SJSA1 (cell line): ENCODE measurements at regions not wholly inside any gene's neighbourhood (a gene's known extent, or its start where the extent isn't known, plus 50 kb on each side); places are given as distances from the start of the nearest gene placed in this dataset.

Experiments
- DNase-seq, 2 experiments: peaks; one replicate each; pipeline ENCODE4 v3.0.0-alpha.2; 2015 to 2020; ENCODE audit warnings: low spot score in 2 of 2, low read depth in 1 of 2
- H3K27ac ChIP-seq: fragments of 250-450 bp; sonication (Bioruptor Pico); 2 replicates; pipeline ENCODE4 v1.5.1; 2020; ENCODE audit warnings: mild to moderate bottlenecking, moderate library complexity
- H3K27me3 ChIP-seq: fragments of 250-450 bp; sonication (Bioruptor Pico); replicated peaks from 2 replicates; pipeline ENCODE4 v1.5.1; 2020; ENCODE audit warnings: mild to moderate bottlenecking, moderate library complexity
- H3K36me3 ChIP-seq: fragments of 250-450 bp; sonication (Bioruptor Pico); 2 replicates; pipeline ENCODE4 v1.5.1; 2020; ENCODE audit warnings: mild to moderate bottlenecking
- H3K4me1 ChIP-seq: fragments of 250-450 bp; sonication (Bioruptor Pico); replicated peaks from 2 replicates; pipeline ENCODE4 v1.6.1; 2021; ENCODE audit warnings: mild to moderate bottlenecking
- H3K4me3 ChIP-seq: fragments of 250-450 bp; sonication (Bioruptor Pico); 2 replicates; pipeline ENCODE4 v1.5.1; 2020; ENCODE audit warnings: mild to moderate bottlenecking
- H3K9me3 ChIP-seq: fragments of 250-450 bp; sonication (Bioruptor Pico); replicated peaks from 2 replicates; pipeline ENCODE4 v1.5.1; 2020; ENCODE audit warnings: mild to moderate bottlenecking

GRCh38 chr2:136209561-136210454 is 91.9 kb upstream of the CXCR4 start:
- Histone ChIP-seq H3K36me3 (no peaks in the 10 kb centered on the region), H3K4me3 (no peak overlapping the region), H3K27me3 (no peaks in the 10 kb centered on the region), H3K9me3 (no peaks in the 10 kb centered on the region), H3K27ac (no peak overlapping the region), H3K4me1 (no peaks in the 10 kb centered on the region)
- no peak for DNase-seq

DNA sequence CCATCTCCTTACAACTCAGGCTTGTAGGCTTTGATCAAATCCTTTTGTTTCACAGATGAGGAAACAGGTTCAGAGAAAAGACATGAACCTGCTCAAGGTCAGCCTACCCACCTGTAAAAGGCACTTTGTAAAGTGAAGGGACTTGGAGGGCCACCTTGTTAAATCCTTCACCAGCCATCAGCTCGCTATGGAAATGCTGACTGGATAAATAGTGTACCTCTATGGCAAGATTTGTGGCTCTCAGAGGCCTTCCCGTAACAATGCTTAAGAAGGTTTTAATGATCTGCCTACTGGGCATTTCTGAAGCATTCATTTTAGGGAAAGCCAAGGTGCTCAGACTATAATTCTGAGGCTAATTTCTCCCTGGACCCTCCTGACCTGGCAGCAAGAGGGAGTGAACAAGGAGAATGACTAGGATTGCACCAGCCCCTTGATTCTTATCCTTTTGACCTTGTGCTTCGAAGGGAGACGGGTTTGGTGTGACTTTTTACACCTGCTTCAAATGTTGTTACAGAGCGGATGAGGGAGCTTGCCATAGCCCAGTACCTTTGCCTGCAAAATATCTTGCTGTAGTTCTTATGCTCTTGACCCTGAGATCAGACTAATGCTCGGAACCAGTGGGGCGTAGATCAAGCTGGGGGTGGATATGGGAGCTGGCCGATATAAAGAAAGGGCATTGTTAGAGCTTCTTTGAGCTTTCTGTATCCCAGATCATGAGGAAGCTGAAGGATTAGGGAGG is 90.9 kb upstream of the CXCR4 start:
- no peak overlapping the region for H3K4me3 ChIP-seq

GRCh38 chr2:136207665-136208064 is 89.7 kb upstream of the CXCR4 start:
- Histone ChIP-seq H3K36me3 (no peaks in the 10 kb centered on the region), H3K9me3 (no peaks in the 10 kb centered on the region), H3K27me3 (no peaks in the 10 kb centered on the region), H3K27ac (no peak overlapping the region), H3K4me3 (no peak overlapping the region), H3K4me1 (no peaks in the 10 kb centered on the region)
- no peak for DNase-seq

More for the DNA sequence above, 90.9 kb upstream of the CXCR4 start:
- no peaks in the 10 kb centered on the region for H3K27me3 ChIP-seq
- H3K4me1 ChIP-seq: no peaks in the 10 kb centered on the region
- no peak overlapping the region for H3K27ac ChIP-seq
- no peak for DNase-seq
- H3K36me3 ChIP-seq: no peaks in the 10 kb centered on the region
- H3K9me3 ChIP-seq: no peaks in the 10 kb centered on the region

DNA sequence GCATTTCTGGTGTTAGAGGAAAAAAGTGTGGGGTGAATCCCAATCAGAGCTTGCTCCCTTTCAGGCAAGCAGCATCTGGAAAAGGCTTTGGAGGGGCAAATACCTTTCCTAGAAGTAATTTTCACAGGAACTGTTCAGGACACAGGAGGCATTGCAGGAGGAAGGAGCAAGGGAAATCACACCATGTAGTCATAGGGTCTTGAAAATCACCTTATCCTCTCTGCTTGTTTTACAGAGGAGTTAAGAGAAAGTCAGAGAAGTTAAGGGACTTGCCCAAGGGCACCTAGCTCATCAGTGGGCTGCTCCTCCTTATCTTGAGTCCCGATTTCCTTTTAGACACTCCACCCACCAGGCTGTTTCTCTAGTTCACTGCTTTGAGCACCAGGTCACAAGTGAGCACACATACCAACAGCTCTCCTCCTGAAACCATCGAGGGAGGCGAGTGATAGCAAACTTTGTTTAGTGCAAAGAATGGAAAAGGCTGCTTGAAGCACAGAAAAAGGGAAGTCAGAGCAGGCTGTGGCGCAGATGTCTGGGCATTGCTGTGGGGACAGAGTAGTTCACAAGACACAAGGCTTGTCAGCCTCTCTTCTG is 89.2 kb upstream of the CXCR4 start:
- no peak overlapping the region for H3K4me3 ChIP-seq
- no peaks in the 10 kb centered on the region for H3K4me1 ChIP-seq
- H3K27me3 ChIP-seq: no peaks in the 10 kb centered on the region
- H3K36me3 ChIP-seq: no peaks in the 10 kb centered on the region
- no peak for DNase-seq
- no peaks in the 10 kb centered on the region for H3K9me3 ChIP-seq
- no peak overlapping the region for H3K27ac ChIP-seq

DNA sequence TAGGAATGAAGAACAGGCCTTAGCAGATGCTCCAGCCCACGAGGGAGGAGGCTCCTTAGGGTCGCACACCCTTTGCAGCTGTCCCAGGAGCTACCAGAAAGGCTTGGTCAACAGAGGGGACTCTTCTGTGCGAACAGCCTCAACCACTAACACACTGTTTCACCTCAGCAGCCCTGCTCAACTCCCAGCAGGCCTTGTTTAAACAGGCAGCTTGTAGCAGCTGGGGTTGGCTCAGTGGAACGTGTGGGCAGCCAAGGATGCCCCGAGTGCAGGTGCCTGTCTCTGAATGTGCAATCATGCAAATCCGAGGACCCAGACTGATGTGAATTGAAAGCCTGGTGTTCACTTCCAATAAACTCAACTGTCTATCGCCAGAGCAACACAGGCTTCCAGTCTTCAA is 88.7 kb upstream of the CXCR4 start:
- Histone ChIP-seq H3K27ac (no peak overlapping the region), H3K4me1 (no peaks in the 10 kb centered on the region), H3K27me3 (no peaks in the 10 kb centered on the region), H3K9me3 (no peaks in the 10 kb centered on the region), H3K36me3 (no peaks in the 10 kb centered on the region), H3K4me3 (no peak overlapping the region)
- DNase-seq: no peak

- Histone ChIP-seq H3K27ac (no peak overlapping the region), H3K4me1 (no peaks in the 10 kb centered on the region), H3K27me3 (no peaks in the 10 kb centered on the region), H3K36me3 (no peaks in the 10 kb centered on the region), H3K9me3 (no peaks in the 10 kb centered on the region), H3K4me3 (no peak overlapping the region)
- no peak for DNase-seq
Measured at GRCh38 chr2:136205615-136206014, 87.7 kb upstream of the CXCR4 start.

DNA sequence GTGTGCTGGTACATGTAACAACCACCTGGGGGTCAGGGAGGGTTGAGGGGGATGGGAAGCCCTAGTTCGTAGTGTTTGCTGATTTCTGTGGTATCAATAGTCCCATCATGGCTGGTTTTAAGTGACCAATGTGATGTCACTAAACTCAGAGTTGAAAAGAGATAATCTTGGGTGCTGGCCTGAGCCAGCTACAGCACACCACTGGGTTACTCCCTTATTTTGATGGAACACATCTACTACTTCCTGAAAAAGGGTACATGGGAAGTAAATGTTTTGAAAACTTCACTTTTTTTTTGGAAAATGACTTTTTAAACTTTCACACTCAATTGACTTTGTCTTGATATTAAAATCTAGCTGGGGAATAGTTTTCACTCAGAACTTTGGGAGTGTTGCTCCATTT is 87.0 kb upstream of the CXCR4 start:
- DNase-seq: no peak
- no peak overlapping the region for H3K4me3 ChIP-seq

GRCh38 chr2:136195226-136195625 is 77.3 kb upstream of the CXCR4 start:
- no peaks in the 10 kb centered on the region for H3K36me3 ChIP-seq
- no peak overlapping the region for H3K27ac ChIP-seq
- no peak for DNase-seq
- no peaks in the 10 kb centered on the region for H3K9me3 ChIP-seq
- no peaks in the 10 kb centered on the region for H3K27me3 ChIP-seq
- H3K4me1 ChIP-seq: no peaks in the 10 kb centered on the region
- H3K4me3 ChIP-seq: no peak overlapping the region

More for the DNA sequence above, 87.0 kb upstream of the CXCR4 start:
- H3K9me3 ChIP-seq: no peaks in the 10 kb centered on the region
- no peaks in the 10 kb centered on the region for H3K27me3 ChIP-seq
- no peak overlapping the region for H3K27ac ChIP-seq
- H3K4me1 ChIP-seq: no peaks in the 10 kb centered on the region
- H3K36me3 ChIP-seq: no peaks in the 10 kb centered on the region

DNA sequence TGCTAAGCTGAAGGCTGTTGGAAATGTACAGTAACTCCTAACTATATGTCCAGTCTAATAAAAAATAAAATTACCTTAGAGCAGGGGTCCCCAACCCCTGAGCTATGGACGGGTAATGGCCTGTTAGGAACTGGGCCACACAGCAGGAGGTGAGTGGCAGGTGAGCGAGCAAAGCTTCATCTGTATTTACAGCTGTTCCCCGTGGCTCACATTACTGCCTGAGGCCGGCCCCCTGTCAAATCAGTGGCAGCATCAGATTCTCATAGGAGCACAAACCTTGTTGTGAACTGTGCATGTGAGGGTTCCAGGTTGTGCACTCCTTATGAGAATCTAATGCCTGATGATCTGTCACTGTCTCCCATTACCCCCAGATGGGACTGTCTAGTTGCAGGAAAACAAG is 73.1 kb upstream of the CXCR4 start:
- DNase-seq: no peak
- no peak overlapping the region for H3K27ac ChIP-seq
- no peaks in the 10 kb centered on the region for H3K27me3 ChIP-seq
- no peaks in the 10 kb centered on the region for H3K4me1 ChIP-seq
- H3K36me3 ChIP-seq: no peaks in the 10 kb centered on the region
- no peaks in the 10 kb centered on the region for H3K9me3 ChIP-seq
- no peak overlapping the region for H3K4me3 ChIP-seq

DNA sequence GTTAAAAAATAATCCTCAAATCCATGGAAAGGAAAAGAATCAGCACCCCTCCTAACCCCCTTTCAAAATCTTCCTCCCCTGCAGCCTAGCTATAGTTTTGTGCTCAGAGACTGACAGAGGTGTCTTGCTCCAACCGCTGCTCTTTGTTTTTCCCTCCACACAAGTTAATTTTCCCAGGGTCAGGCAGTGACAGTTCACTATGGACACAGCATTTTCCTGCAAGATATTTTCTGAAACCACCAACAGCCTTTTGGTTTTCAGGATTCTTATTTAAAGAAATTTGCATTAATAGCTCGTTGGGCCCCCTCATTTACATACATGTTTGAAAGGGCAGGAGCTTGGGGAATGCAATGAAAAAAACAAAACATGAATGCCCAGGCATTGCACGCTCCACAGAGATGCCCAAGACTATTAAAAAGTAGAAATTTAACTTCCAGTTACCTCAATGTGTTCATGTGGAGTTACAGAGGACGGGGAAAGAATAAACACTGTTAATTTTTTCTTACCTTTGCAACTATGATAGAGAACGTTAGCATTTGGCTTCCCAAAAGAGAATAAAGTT is 71.4 kb upstream of the CXCR4 start:
- no peak overlapping the region for H3K27ac ChIP-seq
- no peak overlapping the region for H3K4me3 ChIP-seq
- no peaks in the 10 kb centered on the region for H3K36me3 ChIP-seq
- DNase-seq: no peak
- no peaks in the 10 kb centered on the region for H3K27me3 ChIP-seq
- no peaks in the 10 kb centered on the region for H3K4me1 ChIP-seq
- no peaks in the 10 kb centered on the region for H3K9me3 ChIP-seq

GRCh38 chr2:136188086-136188485 is 70.1 kb upstream of the CXCR4 start:
- no peak for DNase-seq
- Histone ChIP-seq H3K27ac (no peak overlapping the region), H3K9me3 (no peaks in the 10 kb centered on the region), H3K4me3 (no peak overlapping the region), H3K36me3 (no peaks in the 10 kb centered on the region), H3K4me1 (no peaks in the 10 kb centered on the region), H3K27me3 (no peaks in the 10 kb centered on the region)

DNA sequence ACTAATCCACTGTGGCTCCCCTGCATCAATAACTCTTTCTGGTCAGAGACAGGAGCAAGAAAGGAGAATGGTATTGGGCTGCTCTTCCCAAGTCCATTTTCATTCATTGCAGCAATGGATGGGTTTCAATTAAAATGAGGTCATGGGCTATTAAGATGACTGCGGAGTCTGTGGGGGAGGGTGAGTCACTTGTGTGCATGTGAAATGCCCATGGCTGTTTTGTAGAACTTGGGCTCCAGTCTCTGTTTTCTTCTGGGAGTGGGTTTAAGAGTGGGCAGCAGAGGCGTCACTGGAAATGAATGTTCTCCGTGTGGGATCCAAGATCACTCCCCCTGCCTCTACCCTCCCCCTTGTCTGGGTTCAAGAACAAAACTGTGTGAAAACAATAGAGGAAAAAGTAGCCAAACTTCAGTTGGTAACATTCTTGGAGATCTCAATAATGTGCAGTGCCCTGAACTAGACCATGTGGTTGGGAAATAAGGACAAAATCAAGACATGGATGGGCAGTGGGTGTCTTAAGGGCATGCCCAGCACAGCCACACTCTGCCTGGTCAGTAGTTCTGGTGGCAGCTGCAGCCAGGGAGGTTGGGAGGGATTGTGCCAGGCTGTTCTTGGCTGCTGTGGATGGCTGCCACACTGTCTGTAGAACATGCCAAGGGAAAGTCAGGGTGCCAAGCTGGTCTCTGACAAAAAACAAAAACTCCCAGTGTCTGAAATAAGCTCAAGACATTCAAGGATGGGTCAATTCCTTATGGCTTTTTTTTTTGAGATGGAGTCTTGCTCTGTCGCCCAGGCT is 68.2 kb upstream of the CXCR4 start:
- Histone ChIP-seq H3K36me3 (no peaks in the 10 kb centered on the region), H3K9me3 (no peaks in the 10 kb centered on the region), H3K27me3 (no peaks in the 10 kb centered on the region), H3K27ac (no peak overlapping the region), H3K4me3 (no peak overlapping the region), H3K4me1 (no peaks in the 10 kb centered on the region)
- no peak for DNase-seq

DNA sequence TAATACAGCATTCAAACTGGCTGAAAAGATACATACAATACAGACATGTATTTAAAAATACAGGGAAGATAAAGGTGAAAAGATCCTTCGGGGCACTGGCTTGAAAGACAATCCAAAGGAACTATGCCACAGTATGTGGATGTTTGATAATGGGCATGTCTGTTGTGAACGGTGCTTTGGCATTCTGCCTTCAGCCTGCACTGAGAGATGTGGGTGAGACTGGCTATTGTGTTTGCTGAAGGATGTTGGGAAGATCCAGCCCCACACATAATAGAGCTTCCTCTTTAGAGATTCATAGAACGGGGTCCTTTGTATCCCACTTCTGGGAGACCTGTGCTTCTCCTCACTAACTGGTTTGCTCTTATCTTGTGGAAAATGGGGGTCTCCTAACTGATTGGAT is 65.1 kb upstream of the CXCR4 start:
- Histone ChIP-seq H3K27ac (no peak overlapping the region), H3K9me3 (no peaks in the 10 kb centered on the region), H3K4me1 (no peaks in the 10 kb centered on the region), H3K27me3 (no peaks in the 10 kb centered on the region), H3K36me3 (no peaks in the 10 kb centered on the region), H3K4me3 (no peak overlapping the region)
- DNase-seq: no peak
